ENCODE measurements at regions not wholly inside any gene's neighbourhood (a gene's known extent, or its start where the extent isn't known, plus 50 kb on each side); places are given as distances from the start of the nearest gene placed in this dataset.

- DNase-seq (ENCODE audit: low read depth in 4 of 4, low spot score in 2 of 4): no peak
Measured at GRCh38 chr14:100638211-100638855, 51.1 kb upstream of the BEGAIN start.

GRCh38 chr14:100639280-100639679, 52.1 kb upstream of the BEGAIN start:
- DNase-seq (ENCODE audit: low read depth in 4 of 4, low spot score in 2 of 4): no peak

- no peak for DNase-seq (ENCODE audit: low read depth in 4 of 4, low spot score in 2 of 4)
Measured at GRCh38 chr14:100640471-100641273, 53.5 kb upstream of the BEGAIN start.

- no peak for DNase-seq (ENCODE audit: low read depth in 4 of 4, low spot score in 2 of 4)
Measured at GRCh38 chr14:100641274-100641860, 54.1 kb upstream of the BEGAIN start.

GRCh38 chr14:100643426-100643825, 56.2 kb upstream of the BEGAIN start:
- no peak for DNase-seq (ENCODE audit: low read depth in 4 of 4, low spot score in 2 of 4)

GRCh38 chr14:100644383-100644782, 57.2 kb upstream of the BEGAIN start:
- no peak for DNase-seq (ENCODE audit: low read depth in 4 of 4, low spot score in 2 of 4)

- DNase-seq (ENCODE audit: low read depth in 4 of 4, low spot score in 2 of 4): no peak
Measured at GRCh38 chr14:100644784-100645183, 57.6 kb upstream of the BEGAIN start.

GRCh38 chr14:100645196-100645981, 58.2 kb upstream of the BEGAIN start:
- peak in 1 of 4 donors; percentile 75 for DNase-seq (ENCODE audit: low read depth in 4 of 4, low spot score in 2 of 4)

- no peak for DNase-seq (ENCODE audit: low read depth in 4 of 4, low spot score in 2 of 4)
Measured at GRCh38 chr14:100645982-100646314, 58.7 kb upstream of the BEGAIN start.

- DNase-seq (ENCODE audit: low read depth in 4 of 4, low spot score in 2 of 4): no peak
Measured at GRCh38 chr14:100648474-100649172, 61.4 kb upstream of the BEGAIN start.

- no peak for DNase-seq (ENCODE audit: low read depth in 4 of 4, low spot score in 2 of 4)
Measured at GRCh38 chr14:100649173-100649519, 61.9 kb upstream of the BEGAIN start.

- no peak for DNase-seq (ENCODE audit: low read depth in 4 of 4, low spot score in 2 of 4)
Measured at GRCh38 chr14:100651999-100652508, 64.8 kb upstream of the BEGAIN start.

GRCh38 chr14:100652744-100653143, 65.5 kb upstream of the BEGAIN start:
- no peak for DNase-seq (ENCODE audit: low read depth in 4 of 4, low spot score in 2 of 4)

GRCh38 chr14:100653409-100653808, 66.2 kb upstream of the BEGAIN start:
- no peak for DNase-seq (ENCODE audit: low read depth in 4 of 4, low spot score in 2 of 4)

GRCh38 chr14:100654025-100654813, 67.0 kb upstream of the BEGAIN start:
- no peak for DNase-seq (ENCODE audit: low read depth in 4 of 4, low spot score in 2 of 4)

GRCh38 chr14:100654814-100655740, 67.9 kb upstream of the BEGAIN start:
- DNase-seq (ENCODE audit: low read depth in 4 of 4, low spot score in 2 of 4): no peak

GRCh38 chr14:100655741-100656085, 68.5 kb upstream of the BEGAIN start:
- no peak for DNase-seq (ENCODE audit: low read depth in 4 of 4, low spot score in 2 of 4)

- no peak for DNase-seq (ENCODE audit: low read depth in 4 of 4, low spot score in 2 of 4)
Measured at GRCh38 chr14:100656996-100657395, 69.7 kb upstream of the DLK1 start.

GRCh38 chr14:100657780-100658179, 68.9 kb upstream of the DLK1 start:
- DNase-seq (ENCODE audit: low read depth in 4 of 4, low spot score in 2 of 4): no peak

Data from left renal cortex interstitium (tissue), 4 donors.